WTC11 (cell line): ENCODE measurements at regions not wholly inside any gene's neighbourhood (a gene's known extent, or its start where the extent isn't known, plus 50 kb on each side); places are given as distances from the start of the nearest gene placed in this dataset.

ENCODE experiments used
- ATAC-seq: fragments of 200-7000 bp; cut with Tn5 transposase; 2 replicates; pipeline ENCODE4 v1.10.0; 2021; ENCODE audit warnings: mild to moderate bottlenecking, moderate library complexity
- CTCF ChIA-PET: fragments of 300-600 bp; sonication (Branson Sonifier 250); formaldehyde crosslinking; loops from one replicate; lab custom pipeline; 2021; ENCODE audit warnings: antibody characterized with exemption; lab: Charles Lee
- POLR2A ChIA-PET: fragments of 350-600 bp; sonication (Branson Sonifier 250); formaldehyde crosslinking; loops from one replicate; lab custom pipeline; 2021; ENCODE audit warnings: antibody characterized with exemption; lab: Charles Lee
- DNase-seq: peaks from one replicate; pipeline ENCODE4 v3.0.0; 2021; ENCODE audit warnings: low spot score
- H3K27ac Mint-ChIP-seq: 2 replicates; pipeline ENCODE4 v1.8.0; 2021; ENCODE audit warnings: mixed read lengths
- H3K27me3 Mint-ChIP-seq: 2 replicates; pipeline ENCODE4 v1.8.0; 2021; ENCODE audit warnings: low read depth, mild to moderate bottlenecking, moderate library complexity, mixed read lengths
- H3K36me3 Mint-ChIP-seq: 2 replicates; pipeline ENCODE4 v1.8.0; 2021; ENCODE audit warnings: mixed read lengths
- H3K4me1 Mint-ChIP-seq: 2 replicates; pipeline ENCODE4 v1.8.0; 2022; ENCODE audit warnings: mixed read lengths
- H3K4me3 Mint-ChIP-seq: 2 replicates; pipeline ENCODE4 v1.8.0; 2021; ENCODE audit warnings: mild to moderate bottlenecking, moderate library complexity, mixed read lengths
- H3K9me3 Mint-ChIP-seq: 2 replicates; pipeline ENCODE4 v1.8.0; 2021; ENCODE audit warnings: mixed read lengths
- CREM ChIP-seq: sonication (generic); formaldehyde crosslinking; IDR thresholded peaks from 2 replicates; pipeline ENCODE4 v1.8.1; 2022; ENCODE audit warnings: mild to moderate bottlenecking, missing genetic modification reagents, moderate library complexity
- ELF4 ChIP-seq: sonication (generic); formaldehyde crosslinking; IDR thresholded peaks from 2 replicates; pipeline ENCODE4 v1.8.1; 2022; ENCODE audit warnings: low read depth, mild to moderate bottlenecking, moderate library complexity, missing genetic modification reagents
- EMX1 ChIP-seq: fragments of 250-450 bp; sonication (Bioruptor Pico); IDR thresholded peaks from 2 replicates; pipeline ENCODE4 v1.8.0; 2021; ENCODE audit warnings: mild to moderate bottlenecking
- ETV6 ChIP-seq: sonication (generic); formaldehyde crosslinking; IDR thresholded peaks from 2 replicates; pipeline ENCODE4 v1.8.1; 2022; ENCODE audit warnings: mild to moderate bottlenecking, missing genetic modification reagents
- IRF2 ChIP-seq: sonication (generic); formaldehyde crosslinking; IDR thresholded peaks from 2 replicates; pipeline ENCODE4 v1.8.0; 2022; ENCODE audit warnings: low read depth, missing genetic modification reagents, borderline replicate concordance
- NFATC4 ChIP-seq: fragments of 250-450 bp; sonication (Bioruptor Pico); IDR thresholded peaks from 2 replicates; pipeline ENCODE4 v1.9.0; 2021; ENCODE audit warnings: mild to moderate bottlenecking
- NFE2L1 ChIP-seq: sonication (generic); formaldehyde crosslinking; IDR thresholded peaks from 2 replicates; pipeline ENCODE4 v1.8.1; 2023; ENCODE audit warnings: missing genetic modification reagents
- NR2C2 ChIP-seq: sonication (generic); formaldehyde crosslinking; IDR thresholded peaks from 2 replicates; pipeline ENCODE4 v1.8.0; 2022; ENCODE audit warnings: mild to moderate bottlenecking, missing genetic modification reagents
- RELA ChIP-seq: sonication (generic); formaldehyde crosslinking; IDR thresholded peaks from 2 replicates; pipeline ENCODE4 v1.8.1; 2022; ENCODE audit warnings: missing genetic modification reagents, mild to moderate bottlenecking, borderline replicate concordance
- RORB ChIP-seq: fragments of 250-450 bp; sonication (Bioruptor Pico); IDR thresholded peaks from 2 replicates; pipeline ENCODE4 v1.9.0; 2021; ENCODE audit warnings: mild to moderate bottlenecking
- SMAD3 ChIP-seq: sonication (generic); formaldehyde crosslinking; IDR thresholded peaks from 2 replicates; pipeline ENCODE4 v1.8.0; 2022; ENCODE audit warnings: missing genetic modification reagents, mild to moderate bottlenecking, borderline replicate concordance
- TEAD1 ChIP-seq: sonication (generic); formaldehyde crosslinking; IDR thresholded peaks from 2 replicates; pipeline ENCODE4 v1.8.0; 2022; ENCODE audit warnings: mild to moderate bottlenecking, missing genetic modification reagents
- ZBTB21 ChIP-seq: sonication (generic); formaldehyde crosslinking; IDR thresholded peaks from 2 replicates; pipeline ENCODE4 v1.8.1; 2023; ENCODE audit warnings: mild to moderate bottlenecking, missing genetic modification reagents, borderline replicate concordance
- ZBTB43 ChIP-seq: sonication (generic); formaldehyde crosslinking; IDR thresholded peaks from 2 replicates; pipeline ENCODE4 v1.8.1; 2023; ENCODE audit warnings: mild to moderate bottlenecking, missing genetic modification reagents
- ZNF232 ChIP-seq: sonication (generic); formaldehyde crosslinking; IDR thresholded peaks from 2 replicates; pipeline ENCODE4 v1.8.0; 2022; ENCODE audit warnings: mild to moderate bottlenecking, missing genetic modification reagents
- ZNF396 ChIP-seq: fragments of 250-450 bp; sonication (Bioruptor Pico); IDR thresholded peaks from 2 replicates; pipeline ENCODE4 v1.8.0; 2021; ENCODE audit warnings: mild to moderate bottlenecking, moderate library complexity, borderline replicate concordance
- ZNF512 ChIP-seq: sonication (generic); formaldehyde crosslinking; IDR thresholded peaks from 2 replicates; pipeline ENCODE4 v1.8.1; 2022; ENCODE audit warnings: missing genetic modification reagents, borderline replicate concordance
- TF ChIP-seq, protein P1 (sequence below): fragments of 250-450 bp; sonication (Bioruptor Pico); IDR thresholded peaks from 2 replicates; pipeline ENCODE4 v1.9.0; 2021; ENCODE audit warnings: moderate library complexity, mild to moderate bottlenecking, inconsistent platforms, borderline replicate concordance
- TF ChIP-seq, protein P2 (sequence below): fragments of 250-450 bp; sonication (Bioruptor Pico); IDR thresholded peaks from 2 replicates; pipeline ENCODE4 v1.9.0; 2021; ENCODE audit warnings: mild to moderate bottlenecking
- TF ChIP-seq, protein P3 (sequence below): sonication (generic); formaldehyde crosslinking; IDR thresholded peaks from 2 replicates; pipeline ENCODE4 v1.8.1; 2023; ENCODE audit warnings: mild to moderate bottlenecking, moderate library complexity, missing genetic modification reagents

GRCh38 chrX:96081891-96082290 is 602.8 kb upstream of the DIAPH2 start (continued):
- TF ChIP-seq, protein P1, sequence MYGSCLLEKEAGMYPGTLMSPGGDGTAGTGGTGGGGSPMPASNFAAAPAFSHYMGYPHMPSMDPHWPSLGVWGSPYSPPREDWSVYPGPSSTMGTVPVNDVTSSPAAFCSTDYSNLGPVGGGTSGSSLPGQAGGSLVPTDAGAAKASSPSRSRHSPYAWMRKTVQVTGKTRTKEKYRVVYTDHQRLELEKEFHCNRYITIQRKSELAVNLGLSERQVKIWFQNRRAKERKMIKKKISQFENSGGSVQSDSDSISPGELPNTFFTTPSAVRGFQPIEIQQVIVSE, result no peak
- TF ChIP-seq SMAD3 (CRISPR knock-in tag) (no peak), NFE2L1 (no peak), ZBTB43 (CRISPR knock-in tag) (no peak), CREM (no peak), TEAD1 (CRISPR knock-in tag) (no peak)
- TF ChIP-seq, protein P2, sequence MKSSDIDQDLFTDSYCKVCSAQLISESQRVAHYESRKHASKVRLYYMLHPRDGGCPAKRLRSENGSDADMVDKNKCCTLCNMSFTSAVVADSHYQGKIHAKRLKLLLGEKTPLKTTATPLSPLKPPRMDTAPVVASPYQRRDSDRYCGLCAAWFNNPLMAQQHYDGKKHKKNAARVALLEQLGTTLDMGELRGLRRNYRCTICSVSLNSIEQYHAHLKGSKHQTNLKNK (CRISPR knock-in tag), result no peak
- TF ChIP-seq, protein P3, sequence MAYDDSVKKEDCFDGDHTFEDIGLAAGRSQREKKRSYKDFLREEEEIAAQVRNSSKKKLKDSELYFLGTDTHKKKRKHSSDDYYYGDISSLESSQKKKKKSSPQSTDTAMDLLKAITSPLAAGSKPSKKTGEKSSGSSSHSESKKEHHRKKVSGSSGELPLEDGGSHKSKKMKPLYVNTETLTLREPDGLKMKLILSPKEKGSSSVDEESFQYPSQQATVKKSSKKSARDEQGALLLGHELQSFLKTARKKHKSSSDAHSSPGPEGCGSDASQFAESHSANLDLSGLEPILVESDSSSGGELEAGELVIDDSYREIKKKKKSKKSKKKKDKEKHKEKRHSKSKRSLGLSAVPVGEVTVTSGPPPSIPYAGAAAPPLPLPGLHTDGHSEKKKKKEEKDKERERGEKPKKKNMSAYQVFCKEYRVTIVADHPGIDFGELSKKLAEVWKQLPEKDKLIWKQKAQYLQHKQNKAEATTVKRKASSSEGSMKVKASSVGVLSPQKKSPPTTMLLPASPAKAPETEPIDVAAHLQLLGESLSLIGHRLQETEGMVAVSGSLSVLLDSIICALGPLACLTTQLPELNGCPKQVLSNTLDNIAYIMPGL, result no peak

GRCh38 chrX:96094616-96095015 is 590.0 kb upstream of the DIAPH2 start:
- ChIA-PET CTCF (no interaction called here), POLR2A (no interaction called here)
- peaks cover 35% of the 10 kb centered on the region for H3K4me1 Mint-ChIP-seq
- no peak for DNase-seq
- H3K4me3 Mint-ChIP-seq, result no peak overlapping the region
- peaks cover 17% of the 10 kb centered on the region for H3K36me3 Mint-ChIP-seq
- H3K9me3 Mint-ChIP-seq, result peaks cover 37% of the 10 kb centered on the region
- H3K27ac Mint-ChIP-seq, result no peak overlapping the region; the same call in 1 of the 2 replicates
- no peaks in the 10 kb centered on the region; the same call in 1 of the 2 replicates for H3K27me3 Mint-ChIP-seq
- no peak for ATAC-seq
- TF ChIP-seq ETV6 (no peak), RELA (no peak), ZNF232 (CRISPR knock-in tag) (no peak), IRF2 (CRISPR knock-in tag) (no peak)
- TF ChIP-seq, all 79 proteins: peak for 0

DNA sequence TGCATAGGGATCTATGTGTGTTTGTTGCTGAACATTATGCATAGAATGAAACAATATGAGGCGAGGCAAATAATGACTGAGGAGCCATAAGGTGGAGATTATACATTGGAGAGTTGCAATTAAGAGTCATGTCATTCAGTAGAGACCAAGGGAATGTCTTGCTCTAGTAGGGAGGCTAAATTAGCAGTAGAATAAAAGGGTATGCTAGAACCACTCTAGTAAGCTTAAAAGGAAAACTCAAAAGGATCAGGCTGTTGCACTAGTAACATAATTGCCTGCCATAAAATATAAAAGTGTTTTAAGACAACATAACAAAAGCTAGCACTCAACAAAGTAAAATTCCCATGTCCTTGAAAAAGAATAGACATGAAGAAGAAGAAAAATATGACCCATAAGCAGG is 586.2 kb upstream of the DIAPH2 start:
- Mint-ChIP-seq H3K27ac (no peak overlapping the region), H3K4me3 (no peak overlapping the region), H3K9me3 (no peaks in the 10 kb centered on the region), H3K4me1 (peaks cover 28% of the 10 kb centered on the region), H3K27me3 (no peaks in the 10 kb centered on the region), H3K36me3 (no peaks in the 10 kb centered on the region)
- TF ChIP-seq ZNF512 (CRISPR knock-in tag) (no peak), ZNF396 (CRISPR knock-in tag) (no peak), NFATC4 (CRISPR knock-in tag) (no peak), RORB (CRISPR knock-in tag) (no peak)
- TF ChIP-seq, protein P1, result no peak
- ChIA-PET POLR2A (no interaction called here), CTCF (no interaction called here)
- ATAC-seq (no peak), DNase-seq (no peak)

GRCh38 chrX:96102997-96103396 is 581.6 kb upstream of the DIAPH2 start:
- ATAC-seq (no peak), DNase-seq (no peak)
- H3K36me3 Mint-ChIP-seq, result no peaks in the 10 kb centered on the region
- no peak overlapping the region for H3K4me3 Mint-ChIP-seq
- no peak overlapping the region for H3K27ac Mint-ChIP-seq
- H3K4me1 Mint-ChIP-seq, result peaks cover 7% of the 10 kb centered on the region
- ChIA-PET POLR2A (no interaction called here), CTCF (no interaction called here)
- TF ChIP-seq SMAD3 (CRISPR knock-in tag), result no peak
- no peak for TF ChIP-seq ELF4
- no peak for TF ChIP-seq EMX1 (CRISPR knock-in tag)
- TF ChIP-seq ETV6, result no peak
- no peak for TF ChIP-seq RORB (CRISPR knock-in tag)
- no peak for TF ChIP-seq ZBTB21 (CRISPR knock-in tag)
- TF ChIP-seq NR2C2 (CRISPR knock-in tag), result no peak
- TF ChIP-seq, protein P3, result no peak
- H3K9me3 Mint-ChIP-seq, result no peaks in the 10 kb centered on the region
- no peaks in the 10 kb centered on the region for H3K27me3 Mint-ChIP-seq
